Stomach (tissue), 4 donors: ENCODE measurements at regions not wholly inside any gene's neighbourhood (a gene's known extent, or its start where the extent isn't known, plus 50 kb on each side); places are given as distances from the start of the nearest gene placed in this dataset.

Experiments
- EP300 ChIP-seq: sonication (generic); formaldehyde crosslinking; IDR thresholded peaks from one replicate; pipeline ENCODE4 v1.6.1; 2017; ENCODE audit warnings: antibody characterized with exemption
- POLR2A ChIP-seq, 4 donors: fragments of 450-650 bp; IDR thresholded peaks; one replicate each; pipeline ENCODE4 v1.6.1; 2016; ENCODE audit warnings: antibody characterized with exemption in 4 of 4, control low read depth in 2 of 4, mild to moderate bottlenecking in 1 of 4, moderate library complexity in 1 of 4
- TF ChIP-seq, protein P1 (sequence below), 7 experiments: fragments of 450-650 bp in 4 of 7; fragments of 200-600 bp in 3 of 7; sonication (generic) in 3 of 7; IDR thresholded peaks; one replicate each; pipeline ENCODE4 v1.5.1; 2016 to 2019; ENCODE audit warnings: antibody characterized with exemption in 7 of 7, control low read depth in 2 of 7, mild to moderate bottlenecking in 1 of 7

DNA sequence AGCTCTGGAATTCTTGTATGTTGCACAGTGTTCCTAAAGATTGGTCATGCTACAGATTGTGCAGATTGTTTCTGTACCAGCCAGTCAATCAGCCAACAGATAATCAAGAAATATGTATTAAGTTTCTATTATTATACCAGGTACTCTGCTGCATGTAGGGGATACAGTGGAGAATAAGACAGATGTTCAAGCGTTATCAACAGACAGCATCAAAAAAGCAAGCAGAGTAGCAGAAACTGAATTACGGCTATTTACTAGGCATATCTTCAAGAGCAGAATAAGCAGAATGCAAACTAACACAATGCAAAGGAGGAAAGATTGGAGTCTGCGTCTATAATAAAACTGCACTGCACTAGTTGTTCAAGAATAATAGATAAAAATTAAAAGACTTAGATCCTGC is 278.6 kb downstream of the ETS1 start:
- no peak for TF ChIP-seq EP300
- TF ChIP-seq, protein P1, sequence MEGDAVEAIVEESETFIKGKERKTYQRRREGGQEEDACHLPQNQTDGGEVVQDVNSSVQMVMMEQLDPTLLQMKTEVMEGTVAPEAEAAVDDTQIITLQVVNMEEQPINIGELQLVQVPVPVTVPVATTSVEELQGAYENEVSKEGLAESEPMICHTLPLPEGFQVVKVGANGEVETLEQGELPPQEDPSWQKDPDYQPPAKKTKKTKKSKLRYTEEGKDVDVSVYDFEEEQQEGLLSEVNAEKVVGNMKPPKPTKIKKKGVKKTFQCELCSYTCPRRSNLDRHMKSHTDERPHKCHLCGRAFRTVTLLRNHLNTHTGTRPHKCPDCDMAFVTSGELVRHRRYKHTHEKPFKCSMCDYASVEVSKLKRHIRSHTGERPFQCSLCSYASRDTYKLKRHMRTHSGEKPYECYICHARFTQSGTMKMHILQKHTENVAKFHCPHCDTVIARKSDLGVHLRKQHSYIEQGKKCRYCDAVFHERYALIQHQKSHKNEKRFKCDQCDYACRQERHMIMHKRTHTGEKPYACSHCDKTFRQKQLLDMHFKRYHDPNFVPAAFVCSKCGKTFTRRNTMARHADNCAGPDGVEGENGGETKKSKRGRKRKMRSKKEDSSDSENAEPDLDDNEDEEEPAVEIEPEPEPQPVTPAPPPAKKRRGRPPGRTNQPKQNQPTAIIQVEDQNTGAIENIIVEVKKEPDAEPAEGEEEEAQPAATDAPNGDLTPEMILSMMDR (IDR thresholded peaks at IDR 0.05) = no peak
- no peak for TF ChIP-seq POLR2A (IDR thresholded peaks at IDR 0.05)
